ENCODE measurements at regions not wholly inside any gene's neighbourhood (a gene's known extent, or its start where the extent isn't known, plus 50 kb on each side); places are given as distances from the start of the nearest gene placed in this dataset.

DNA sequence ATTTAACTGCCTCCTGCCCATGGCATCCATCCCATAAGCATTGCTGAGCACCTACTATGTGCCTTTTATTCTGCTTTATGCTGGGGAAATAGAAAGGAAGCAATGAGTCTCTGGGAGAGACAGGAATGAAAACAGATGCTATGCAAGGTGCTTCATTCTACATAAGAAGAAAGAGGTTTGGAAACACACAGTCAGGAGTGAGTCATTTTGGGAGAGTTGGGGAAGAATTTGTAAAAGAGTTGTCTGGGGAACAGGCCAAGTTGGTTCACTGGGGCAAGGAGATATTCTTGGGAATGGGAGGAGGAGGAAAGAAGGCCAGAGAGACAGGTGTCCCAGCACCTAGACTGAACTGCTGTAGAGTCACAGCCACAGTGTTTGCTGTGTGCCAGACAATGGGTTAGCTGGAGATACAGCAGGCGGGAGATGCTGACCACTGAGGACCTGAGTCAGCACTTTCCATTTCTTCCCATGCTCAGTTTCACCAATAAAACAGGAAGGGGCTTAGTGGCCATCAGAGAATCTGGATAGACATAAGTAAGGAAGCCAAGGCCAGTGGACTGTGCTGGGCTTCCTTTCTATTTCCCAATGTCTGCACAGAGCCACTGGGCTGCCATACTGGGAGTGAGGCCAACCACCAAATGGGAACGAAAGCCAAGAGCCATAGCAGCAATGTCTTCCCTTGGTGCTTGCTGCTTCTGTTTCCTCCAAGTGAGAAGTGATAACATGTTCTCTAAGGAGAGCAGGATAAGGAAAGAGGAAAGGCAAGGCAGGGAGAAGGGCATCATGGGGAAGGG lies 187.7 kb upstream of the USP24 start:
- WGBS, 2 donors: 88 to 92% methylated on average over 2 of the region's 2 CpGs
- TF ChIP-seq EP300 (IDR thresholded peaks at IDR 0.05) (no peak), POLR2A (IDR thresholded peaks at IDR 0.05) (no peak)
- TF ChIP-seq, protein P1, sequence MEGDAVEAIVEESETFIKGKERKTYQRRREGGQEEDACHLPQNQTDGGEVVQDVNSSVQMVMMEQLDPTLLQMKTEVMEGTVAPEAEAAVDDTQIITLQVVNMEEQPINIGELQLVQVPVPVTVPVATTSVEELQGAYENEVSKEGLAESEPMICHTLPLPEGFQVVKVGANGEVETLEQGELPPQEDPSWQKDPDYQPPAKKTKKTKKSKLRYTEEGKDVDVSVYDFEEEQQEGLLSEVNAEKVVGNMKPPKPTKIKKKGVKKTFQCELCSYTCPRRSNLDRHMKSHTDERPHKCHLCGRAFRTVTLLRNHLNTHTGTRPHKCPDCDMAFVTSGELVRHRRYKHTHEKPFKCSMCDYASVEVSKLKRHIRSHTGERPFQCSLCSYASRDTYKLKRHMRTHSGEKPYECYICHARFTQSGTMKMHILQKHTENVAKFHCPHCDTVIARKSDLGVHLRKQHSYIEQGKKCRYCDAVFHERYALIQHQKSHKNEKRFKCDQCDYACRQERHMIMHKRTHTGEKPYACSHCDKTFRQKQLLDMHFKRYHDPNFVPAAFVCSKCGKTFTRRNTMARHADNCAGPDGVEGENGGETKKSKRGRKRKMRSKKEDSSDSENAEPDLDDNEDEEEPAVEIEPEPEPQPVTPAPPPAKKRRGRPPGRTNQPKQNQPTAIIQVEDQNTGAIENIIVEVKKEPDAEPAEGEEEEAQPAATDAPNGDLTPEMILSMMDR (IDR thresholded peaks at IDR 0.05): no peak
- H3K4me1 ChIP-seq: no peaks in the 10 kb centered on the region
- DNase-seq (ENCODE audit: low spot score in 2 of 2): no peak
- H3K27ac ChIP-seq: no peak overlapping the region
- no peaks in the 10 kb centered on the region for H3K27me3 ChIP-seq
- no peaks in the 10 kb centered on the region for H3K36me3 ChIP-seq
- no peak overlapping the region for H3K4me3 ChIP-seq
- H3K9me3 ChIP-seq: peaks cover 0 to 5% (median 0%) of the 10 kb centered on the region in 4 donors

DNA sequence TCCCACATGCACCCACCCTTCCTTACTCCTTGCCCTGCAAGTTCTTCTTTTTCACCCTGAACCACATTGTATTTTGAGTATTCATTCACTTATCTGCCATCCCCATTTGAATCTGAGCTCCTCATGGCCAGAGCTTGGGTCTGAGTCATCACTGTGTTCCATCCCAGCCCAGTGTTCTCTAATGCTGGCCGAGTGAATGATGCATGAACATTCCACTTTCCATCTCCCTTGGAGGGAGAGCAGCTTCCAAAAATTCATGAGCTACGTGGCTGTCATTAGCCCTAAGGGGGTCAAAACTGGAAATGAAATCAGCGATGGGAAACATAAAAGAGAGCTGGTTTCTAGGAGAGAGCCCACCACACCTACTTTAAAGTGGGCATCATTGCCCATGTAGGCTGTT lies 187.0 kb upstream of the USP24 start:
- no peak for DNase-seq (ENCODE audit: low spot score in 2 of 2)
- TF ChIP-seq POLR2A (IDR thresholded peaks at IDR 0.05) (no peak), EP300 (IDR thresholded peaks at IDR 0.05) (no peak)
- TF ChIP-seq, protein P1 (IDR thresholded peaks at IDR 0.05): no peak
- peaks cover 0 to 5% (median 0%) of the 10 kb centered on the region in 4 donors for H3K9me3 ChIP-seq
- H3K4me3 ChIP-seq: no peak overlapping the region
- H3K4me1 ChIP-seq: no peaks in the 10 kb centered on the region
- no peaks in the 10 kb centered on the region for H3K27me3 ChIP-seq
- no peaks in the 10 kb centered on the region for H3K36me3 ChIP-seq
- 58 to 64% methylated on average over 3 of the region's 3 CpGs for WGBS, 2 donors
- no peak overlapping the region for H3K27ac ChIP-seq

DNA sequence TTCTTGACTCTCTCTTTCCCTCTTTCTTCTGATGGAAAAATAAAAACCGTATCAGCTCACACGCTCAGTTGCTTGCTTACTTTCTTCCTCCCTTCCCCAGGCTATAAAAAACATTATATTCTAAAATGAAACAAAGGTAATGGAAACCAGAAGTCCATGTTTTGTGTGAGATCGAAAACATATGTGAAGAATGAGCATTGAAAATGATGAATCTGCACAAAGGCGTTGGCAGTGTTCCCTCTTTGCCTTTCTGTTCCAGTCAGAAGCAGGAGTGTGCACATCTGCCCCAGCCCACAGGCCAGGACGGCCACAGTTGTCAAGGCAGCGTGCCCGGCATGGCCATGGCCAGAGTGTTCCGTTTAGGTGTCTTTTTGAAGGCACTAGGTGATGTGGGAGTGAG lies 185.3 kb upstream of the USP24 start:
- H3K36me3 ChIP-seq: no peaks in the 10 kb centered on the region
- 57 to 64% methylated on average over 8 of the region's 8 CpGs for WGBS, 2 donors
- no peak for DNase-seq (ENCODE audit: low spot score in 2 of 2)
- no peak for TF ChIP-seq EP300 (IDR thresholded peaks at IDR 0.05)
- TF ChIP-seq, protein P1 (IDR thresholded peaks at IDR 0.05): no peak
- TF ChIP-seq POLR2A (IDR thresholded peaks at IDR 0.05): no peak
- H3K4me1 ChIP-seq: no peaks in the 10 kb centered on the region
- H3K27ac ChIP-seq: no peak overlapping the region
- H3K9me3 ChIP-seq: peaks cover 0 to 2% (median 0%) of the 10 kb centered on the region in 4 donors
- H3K4me3 ChIP-seq: no peak overlapping the region
- no peaks in the 10 kb centered on the region for H3K27me3 ChIP-seq

DNA sequence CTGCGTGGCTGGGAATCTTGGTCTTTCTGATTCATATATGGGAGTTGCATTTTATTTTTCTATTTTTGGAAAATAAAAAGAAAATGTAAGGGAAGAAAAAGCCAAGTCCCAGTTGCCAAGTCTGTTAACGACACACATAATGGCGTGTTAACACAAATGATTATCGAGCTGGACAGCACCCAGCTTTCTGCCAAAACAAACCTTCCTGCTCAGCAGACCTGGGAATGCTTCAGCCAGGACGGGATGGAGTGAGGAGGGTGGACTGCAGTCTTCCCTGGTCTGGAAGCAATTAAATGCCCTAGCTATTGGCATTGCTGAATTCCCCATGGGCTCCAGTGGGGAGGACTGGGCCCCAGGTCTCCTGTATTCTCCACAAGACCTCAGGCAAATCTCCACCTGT lies 184.2 kb upstream of the USP24 start:
- 41 to 47% methylated on average over 5 of the region's 5 CpGs for WGBS, 2 donors
- no peaks in the 10 kb centered on the region for H3K4me1 ChIP-seq

DNA sequence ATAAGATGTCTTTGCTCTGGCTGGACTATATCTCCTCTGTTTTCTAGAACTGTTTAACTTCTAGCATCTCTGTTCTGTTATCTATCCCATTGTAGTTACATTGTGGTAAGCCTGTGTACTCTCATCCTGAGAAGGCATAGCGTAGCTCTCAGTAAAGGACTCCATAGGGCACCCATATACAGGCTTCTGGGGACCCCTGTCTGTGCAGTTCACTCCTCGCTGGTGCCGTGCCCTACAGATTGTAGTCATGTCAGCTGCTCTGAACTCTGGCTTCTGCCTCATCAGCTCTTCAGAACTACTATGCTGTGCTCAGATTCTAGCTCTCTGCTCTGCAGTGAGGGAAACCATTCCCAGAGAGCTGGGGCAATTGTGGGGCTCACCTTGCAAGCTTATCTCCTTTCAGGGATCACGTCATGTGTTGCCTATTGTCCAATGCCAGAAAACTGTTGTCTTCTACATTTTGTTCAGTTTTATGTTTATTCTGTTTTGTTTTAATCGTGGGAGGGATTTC lies 181.3 kb upstream of the USP24 start:
- DNase-seq (ENCODE audit: low spot score in 2 of 2): no peak
- Histone ChIP-seq H3K27me3 (no peaks in the 10 kb centered on the region), H3K4me3 (no peak overlapping the region), H3K27ac (no peak overlapping the region), H3K9me3 (peaks cover 0 to 10% (median 2%) of the 10 kb centered on the region in 4 donors), H3K4me1 (no peaks in the 10 kb centered on the region), H3K36me3 (no peaks in the 10 kb centered on the region)
- TF ChIP-seq EP300 (IDR thresholded peaks at IDR 0.05): no peak
- TF ChIP-seq, protein P1 (IDR thresholded peaks at IDR 0.05): no peak
- TF ChIP-seq POLR2A (IDR thresholded peaks at IDR 0.05): no peak
- WGBS, 2 donors: 78 to 79% methylated on average over 5 of the region's 5 CpGs

More for the DNA sequence above, 184.2 kb upstream of the USP24 start:
- Histone ChIP-seq H3K27ac (no peak overlapping the region), H3K4me3 (no peak overlapping the region), H3K27me3 (no peaks in the 10 kb centered on the region), H3K9me3 (peaks cover 0 to 3% (median 0%) of the 10 kb centered on the region in 4 donors), H3K36me3 (no peaks in the 10 kb centered on the region)
- no peak for DNase-seq (ENCODE audit: low spot score in 2 of 2)
- TF ChIP-seq EP300 (IDR thresholded peaks at IDR 0.05) (no peak), POLR2A (IDR thresholded peaks at IDR 0.05) (no peak)
- TF ChIP-seq, protein P1 (IDR thresholded peaks at IDR 0.05): no peak

Data from tibial nerve (tissue), 4 donors.